SU-DHL-6 (cell line): ENCODE measurements at regions not wholly inside any gene's neighbourhood (a gene's known extent, or its start where the extent isn't known, plus 50 kb on each side); places are given as distances from the start of the nearest gene placed in this dataset.

Experiments
- H2AFZ ChIP-seq: fragments of 200-600 bp; sonication (generic); 2 replicates; pipeline ENCODE4 v1.6.1; 2014; ENCODE audit warnings: low read depth, mild to moderate bottlenecking, moderate library complexity, mixed read lengths, antibody characterized with exemption, low read length; ENCODE audit not compliant: severe bottlenecking
- H3F3A ChIP-seq: fragments of 200-600 bp; shearing (Covaris generic); 2 replicates; pipeline ENCODE4 v1.6.0; 2016; ENCODE audit warnings: antibody characterized with exemption, mild to moderate bottlenecking; ENCODE audit not compliant: insufficient read depth
- H3K27ac ChIP-seq: fragments of 200-600 bp; sonication (generic); 2 replicates; pipeline ENCODE4 v1.5.1; 2016; ENCODE audit warnings: low read depth, mild to moderate bottlenecking, low read length, moderate library complexity, mixed read lengths
- H3K27me3 ChIP-seq: fragments of 200-600 bp; sonication (generic), shearing (Covaris generic); 2 replicates; pipeline ENCODE4 v1.6.0; 2014; ENCODE audit warnings: mild to moderate bottlenecking, low read length
- H3K36me3 ChIP-seq: fragments of 200-600 bp; sonication (generic); 2 replicates; pipeline ENCODE4 v1.6.1; 2014; ENCODE audit warnings: mild to moderate bottlenecking, low read length, mixed read lengths
- H3K4me2 ChIP-seq: fragments of 300-600, 200-600 bp; shearing (Covaris generic), sonication (generic); 2 replicates; pipeline ENCODE4 v1.6.0; 2014; ENCODE audit warnings: low read length, low read depth, mild to moderate bottlenecking; ENCODE audit not compliant: poor library complexity, severe bottlenecking
- H3K4me3 ChIP-seq: fragments of 200-600 bp; sonication (generic); 2 replicates; pipeline ENCODE4 v1.5.1; 2014; ENCODE audit warnings: antibody characterized with exemption, low read length, mild to moderate bottlenecking, mixed read lengths; ENCODE audit not compliant: insufficient read depth, poor library complexity, severe bottlenecking
- H3K79me2 ChIP-seq: fragments of 200-600 bp; sonication (generic); 2 replicates; pipeline ENCODE4 v1.6.1; 2014; ENCODE audit warnings: mild to moderate bottlenecking, low read length, moderate library complexity; ENCODE audit not compliant: insufficient read depth
- H3K9ac ChIP-seq: fragments of 200-600 bp; sonication (generic); 2 replicates; pipeline ENCODE4 v1.7.0; 2014; ENCODE audit warnings: mild to moderate bottlenecking, low read length
- H3K9me2 ChIP-seq: fragments of 200-600 bp; sonication (generic); replicated peaks from 2 replicates; pipeline ENCODE4 v1.6.1; 2014; ENCODE audit warnings: low read length; ENCODE audit not compliant: insufficient read depth
- H3K9me3 ChIP-seq: fragments of 200-600 bp; sonication (generic); 2 replicates; pipeline ENCODE4 v1.6.1; 2014; ENCODE audit warnings: low read length, mixed read lengths; ENCODE audit not compliant: insufficient read depth
- H4K20me1 ChIP-seq: fragments of 200-600 bp; sonication (generic); 2 replicates; pipeline ENCODE4 v1.6.1; 2014; ENCODE audit warnings: low read depth, mild to moderate bottlenecking, antibody characterized with exemption, low read length, moderate library complexity, mixed read lengths
- EZH2phosphoT487 ChIP-seq: fragments of 200-600 bp; sonication (generic), shearing (Covaris generic); conservative IDR thresholded peaks from 2 replicates; pipeline ENCODE4 v1.6.1; 2018; ENCODE audit warnings: mild to moderate bottlenecking, antibody characterized with exemption, low read length, moderate library complexity, mixed read lengths
- TF ChIP-seq, protein P1 (sequence below): fragments of 200-600 bp; sonication (generic); IDR thresholded peaks from one replicate; pipeline ENCODE4 v1.5.1; 2017; ENCODE audit warnings: antibody characterized with exemption, mild to moderate bottlenecking, low read length, moderate library complexity; ENCODE audit not compliant: insufficient read depth, poor library complexity, severe bottlenecking

DNA sequence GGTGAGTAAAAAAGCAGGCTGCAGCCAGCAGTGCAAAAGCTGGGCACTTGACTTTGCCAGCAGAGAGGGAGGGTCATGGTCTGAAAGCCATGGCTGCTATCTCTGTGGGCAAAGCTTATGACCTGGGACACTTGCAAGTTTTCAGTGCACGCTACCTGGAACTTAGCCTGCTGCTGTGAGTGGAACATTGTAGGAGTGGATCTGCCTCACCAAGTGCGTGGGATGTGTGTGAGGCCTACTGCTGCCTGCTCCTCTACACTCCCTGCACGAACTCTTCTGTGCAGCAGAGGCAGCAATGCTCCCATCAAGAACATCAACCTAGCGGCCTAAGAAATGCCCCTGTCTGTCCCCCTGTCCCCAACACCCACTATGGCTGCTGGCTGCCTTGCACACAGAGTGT, 344.1 kb upstream of the REG3G start:
- Histone ChIP-seq H3K9me2 (no peaks in the 10 kb centered on the region), H3K9ac (no peak overlapping the region), H4K20me1 (no peaks in the 10 kb centered on the region), H3K4me2 (no peak overlapping the region), H3K27me3 (no peaks in the 10 kb centered on the region), H3K79me2 (no peaks in the 10 kb centered on the region), H3F3A (no peaks in the 10 kb centered on the region), H3K27ac (no peak overlapping the region), H3K9me3 (no peaks in the 10 kb centered on the region), H3K4me3 (no peak overlapping the region), H3K36me3 (no peaks in the 10 kb centered on the region), H2AFZ (no peak overlapping the region)
- TF ChIP-seq, protein P1, sequence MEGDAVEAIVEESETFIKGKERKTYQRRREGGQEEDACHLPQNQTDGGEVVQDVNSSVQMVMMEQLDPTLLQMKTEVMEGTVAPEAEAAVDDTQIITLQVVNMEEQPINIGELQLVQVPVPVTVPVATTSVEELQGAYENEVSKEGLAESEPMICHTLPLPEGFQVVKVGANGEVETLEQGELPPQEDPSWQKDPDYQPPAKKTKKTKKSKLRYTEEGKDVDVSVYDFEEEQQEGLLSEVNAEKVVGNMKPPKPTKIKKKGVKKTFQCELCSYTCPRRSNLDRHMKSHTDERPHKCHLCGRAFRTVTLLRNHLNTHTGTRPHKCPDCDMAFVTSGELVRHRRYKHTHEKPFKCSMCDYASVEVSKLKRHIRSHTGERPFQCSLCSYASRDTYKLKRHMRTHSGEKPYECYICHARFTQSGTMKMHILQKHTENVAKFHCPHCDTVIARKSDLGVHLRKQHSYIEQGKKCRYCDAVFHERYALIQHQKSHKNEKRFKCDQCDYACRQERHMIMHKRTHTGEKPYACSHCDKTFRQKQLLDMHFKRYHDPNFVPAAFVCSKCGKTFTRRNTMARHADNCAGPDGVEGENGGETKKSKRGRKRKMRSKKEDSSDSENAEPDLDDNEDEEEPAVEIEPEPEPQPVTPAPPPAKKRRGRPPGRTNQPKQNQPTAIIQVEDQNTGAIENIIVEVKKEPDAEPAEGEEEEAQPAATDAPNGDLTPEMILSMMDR = no peak
- TF ChIP-seq EZH2phosphoT487 = no peak

DNA sequence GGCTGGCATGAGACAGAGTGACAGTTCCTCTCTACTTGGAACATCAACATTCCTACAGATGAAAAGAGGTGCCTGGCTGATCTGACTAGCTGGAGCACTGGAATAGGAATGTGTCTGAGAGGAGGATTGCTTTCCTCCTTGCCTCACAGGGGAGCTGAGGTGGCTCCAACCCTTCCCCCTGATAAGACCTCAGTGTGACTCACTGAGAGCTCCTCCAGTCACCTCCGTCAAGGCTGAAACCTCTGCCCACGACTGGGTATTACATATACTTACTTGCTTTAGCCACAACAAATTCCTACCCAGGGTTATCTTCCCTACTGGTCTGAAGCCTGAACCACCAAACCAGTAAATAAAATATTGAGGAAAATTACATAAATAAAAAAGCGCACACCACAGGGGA, 342.7 kb upstream of the REG3G start:
- Histone ChIP-seq H3K36me3 (no peaks in the 10 kb centered on the region), H2AFZ (no peak overlapping the region), H3K9me3 (no peaks in the 10 kb centered on the region), H3K4me3 (no peak overlapping the region), H3K27ac (no peak overlapping the region), H3K27me3 (no peaks in the 10 kb centered on the region), H3K9me2 (no peaks in the 10 kb centered on the region), H3K9ac (no peak overlapping the region), H4K20me1 (no peaks in the 10 kb centered on the region), H3K79me2 (no peaks in the 10 kb centered on the region), H3F3A (no peaks in the 10 kb centered on the region), H3K4me2 (no peak overlapping the region)
- TF ChIP-seq, protein P1 = no peak
- no peak for TF ChIP-seq EZH2phosphoT487

DNA sequence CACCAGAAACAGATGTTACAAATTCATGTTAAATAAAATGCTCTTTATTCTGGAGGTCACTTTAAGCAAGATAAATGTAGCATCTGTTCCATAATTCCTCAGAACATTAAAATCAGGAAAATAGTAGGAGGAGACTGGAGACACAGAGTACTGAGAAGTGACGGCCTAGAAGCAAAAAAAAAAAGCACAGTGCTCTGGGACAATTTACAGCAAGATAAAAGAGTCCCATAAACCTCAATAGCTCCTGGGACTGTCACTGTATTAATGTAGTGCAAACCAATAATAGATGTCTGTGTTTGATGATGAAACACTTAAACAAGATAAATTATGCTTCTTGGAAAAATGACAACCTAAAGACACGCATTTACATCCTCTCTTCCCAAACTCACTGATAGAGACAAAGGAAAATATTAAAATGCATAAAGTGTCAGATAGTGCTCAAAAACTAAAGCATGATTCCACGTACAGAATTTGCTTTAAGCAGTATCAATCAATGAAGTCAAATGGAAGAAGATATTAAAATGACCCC, 338.8 kb upstream of the REG3G start:
- no peaks in the 10 kb centered on the region for H4K20me1 ChIP-seq
- no peaks in the 10 kb centered on the region for H3K9me2 ChIP-seq
- H2AFZ ChIP-seq = no peak overlapping the region
- H3K4me2 ChIP-seq = no peak overlapping the region
- no peaks in the 10 kb centered on the region for H3K27me3 ChIP-seq
- no peak overlapping the region for H3K9ac ChIP-seq
- H3K4me3 ChIP-seq = no peak overlapping the region
- no peaks in the 10 kb centered on the region for H3K79me2 ChIP-seq
- H3K27ac ChIP-seq = no peak overlapping the region
- no peaks in the 10 kb centered on the region for H3K9me3 ChIP-seq
- no peaks in the 10 kb centered on the region for H3F3A ChIP-seq
- no peak for TF ChIP-seq EZH2phosphoT487
- TF ChIP-seq, protein P1 = no peak
- H3K36me3 ChIP-seq = no peaks in the 10 kb centered on the region
